Memory B cell (primary cell): ENCODE measurements at regions not wholly inside any gene's neighbourhood (a gene's known extent, or its start where the extent isn't known, plus 50 kb on each side); places are given as distances from the start of the nearest gene placed in this dataset.

Experiments used
- ATAC-seq: fragments of 150-1000 bp; cut with Tn5 transposase; 2 replicates; pipeline ENCODE4 v1.10.0; 2021; ENCODE audit warnings: low read depth, mild to moderate bottlenecking, moderate library complexity
- DNase-seq, 2 donors: peaks; one replicate each; pipeline ENCODE4 v3.0.0; 2022; ENCODE audit warnings: low spot score in 2 of 2
- H3K27ac Mint-ChIP-seq: one replicate; pipeline ENCODE4 v1.8.0; 2022; ENCODE audit warnings: mild to moderate bottlenecking, moderate library complexity, mixed read lengths
- H3K27me3 Mint-ChIP-seq: one replicate; pipeline ENCODE4 v1.8.0; 2022; ENCODE audit warnings: mixed read lengths
- H3K36me3 Mint-ChIP-seq: one replicate; pipeline ENCODE4 v1.8.0; 2022; ENCODE audit warnings: mild to moderate bottlenecking, mixed read lengths
- H3K4me1 Mint-ChIP-seq: one replicate; pipeline ENCODE4 v1.8.0; 2022; ENCODE audit warnings: mixed read lengths
- H3K4me3 Mint-ChIP-seq: one replicate; pipeline ENCODE4 v1.8.0; 2022; ENCODE audit warnings: mild to moderate bottlenecking, moderate library complexity, mixed read lengths
- H3K9me3 Mint-ChIP-seq: one replicate; pipeline ENCODE4 v1.8.0; 2022; ENCODE audit warnings: mixed read lengths

DNA sequence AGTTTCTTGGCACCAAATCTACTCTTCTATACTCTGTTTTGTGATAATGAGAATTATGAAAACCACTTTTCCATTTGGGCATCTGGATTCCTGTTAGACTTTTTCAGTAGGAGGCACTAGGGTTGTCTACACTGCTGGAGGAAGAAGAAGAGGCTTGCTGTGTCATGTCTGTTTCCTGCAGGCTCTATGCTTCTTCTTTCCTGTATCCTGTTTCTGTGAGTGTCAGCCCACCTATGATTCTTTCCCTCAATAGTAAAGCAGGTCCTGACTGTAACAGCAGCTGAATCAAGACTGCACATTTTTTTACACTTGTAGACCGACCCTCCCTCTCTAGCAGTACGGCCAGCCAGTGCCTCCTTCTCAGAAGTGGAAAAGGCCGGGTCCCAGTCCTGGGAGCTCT lies 603.9 kb downstream of the HDGFL1 start:
- Mint-ChIP-seq H3K9me3 (peaks cover 7% of the 10 kb centered on the region), H3K27ac (no peak overlapping the region), H3K36me3 (no peaks in the 10 kb centered on the region), H3K27me3 (no peaks in the 10 kb centered on the region), H3K4me1 (no peaks in the 10 kb centered on the region), H3K4me3 (no peak overlapping the region)
- no peak for DNase-seq
- ATAC-seq = no peak

- no peaks in the 10 kb centered on the region for H3K36me3 Mint-ChIP-seq
- H3K9me3 Mint-ChIP-seq = peaks cover 5% of the 10 kb centered on the region
- no peaks in the 10 kb centered on the region for H3K4me1 Mint-ChIP-seq
- no peak overlapping the region for H3K27ac Mint-ChIP-seq
- ATAC-seq = no peak
- H3K4me3 Mint-ChIP-seq = no peak overlapping the region
- H3K27me3 Mint-ChIP-seq = no peaks in the 10 kb centered on the region
- DNase-seq = no peak
These were observed 605.5 kb downstream of the HDGFL1 start for GRCh38 chr6:23174781-23175361.

- Mint-ChIP-seq H3K27me3 (no peaks in the 10 kb centered on the region), H3K4me3 (no peak overlapping the region), H3K4me1 (no peaks in the 10 kb centered on the region), H3K27ac (no peak overlapping the region), H3K36me3 (no peaks in the 10 kb centered on the region), H3K9me3 (peaks cover 5% of the 10 kb centered on the region)
- DNase-seq (no peak), ATAC-seq (no peak)
These were observed 606.0 kb downstream of the HDGFL1 start for GRCh38 chr6:23175391-23175790.

- peaks cover 2% of the 10 kb centered on the region for H3K9me3 Mint-ChIP-seq
- ATAC-seq (no peak), DNase-seq (no peak)
- H3K27me3 Mint-ChIP-seq = no peaks in the 10 kb centered on the region
- H3K4me1 Mint-ChIP-seq = no peaks in the 10 kb centered on the region
- no peak overlapping the region for H3K4me3 Mint-ChIP-seq
- H3K27ac Mint-ChIP-seq = no peak overlapping the region
- H3K36me3 Mint-ChIP-seq = no peaks in the 10 kb centered on the region
These were observed 607.1 kb downstream of the HDGFL1 start for GRCh38 chr6:23176471-23176870.

DNA sequence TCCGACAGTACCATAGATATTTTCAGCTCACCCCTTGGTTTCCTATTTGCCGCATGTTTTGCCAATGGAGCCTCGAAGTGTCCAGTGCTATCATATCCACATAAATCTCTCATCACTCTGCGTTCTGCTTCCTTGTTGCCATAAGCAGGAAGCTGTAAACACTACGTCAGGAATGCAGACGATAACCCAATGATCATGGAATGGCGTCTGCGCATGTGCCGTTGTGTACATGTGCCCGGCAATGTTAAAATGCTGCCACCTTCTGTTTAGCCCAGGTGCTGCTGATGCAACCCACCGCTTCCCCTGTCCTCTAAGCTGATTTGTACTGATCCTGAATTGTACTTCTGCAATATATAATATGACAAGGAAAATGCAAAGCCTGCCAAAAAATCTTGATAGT lies 607.5 kb downstream of the HDGFL1 start:
- no peaks in the 10 kb centered on the region for H3K4me1 Mint-ChIP-seq

DNA sequence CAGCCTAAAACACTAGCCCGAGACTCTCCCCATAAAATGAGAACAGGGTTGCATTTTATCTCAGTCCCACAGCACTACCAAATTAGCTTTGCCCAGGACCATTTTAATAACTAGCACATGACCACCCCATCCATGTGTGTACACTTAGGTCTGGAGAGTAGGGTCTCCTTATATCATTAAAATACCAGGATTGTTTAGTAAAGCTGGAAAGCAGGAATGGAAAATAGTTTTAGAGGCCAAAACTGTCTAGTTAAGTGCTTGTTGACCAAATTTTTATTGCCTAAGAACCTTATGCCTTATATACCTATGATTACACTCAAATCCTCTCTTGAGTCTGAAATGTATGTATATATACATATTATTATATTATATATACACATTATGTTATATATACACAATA lies 608.4 kb downstream of the HDGFL1 start:
- peaks cover 2% of the 10 kb centered on the region for H3K9me3 Mint-ChIP-seq
- no peaks in the 10 kb centered on the region for H3K4me1 Mint-ChIP-seq
- no peak overlapping the region for H3K27ac Mint-ChIP-seq
- H3K36me3 Mint-ChIP-seq = no peaks in the 10 kb centered on the region
- no peak for ATAC-seq
- H3K27me3 Mint-ChIP-seq = no peaks in the 10 kb centered on the region
- H3K4me3 Mint-ChIP-seq = no peak overlapping the region
- no peak for DNase-seq

More for the DNA sequence above, 607.5 kb downstream of the HDGFL1 start:
- Mint-ChIP-seq H3K36me3 (no peaks in the 10 kb centered on the region), H3K9me3 (peaks cover 2% of the 10 kb centered on the region), H3K27ac (no peak overlapping the region), H3K27me3 (no peaks in the 10 kb centered on the region), H3K4me3 (no peak overlapping the region)
- DNase-seq (no peak), ATAC-seq (no peak)

DNA sequence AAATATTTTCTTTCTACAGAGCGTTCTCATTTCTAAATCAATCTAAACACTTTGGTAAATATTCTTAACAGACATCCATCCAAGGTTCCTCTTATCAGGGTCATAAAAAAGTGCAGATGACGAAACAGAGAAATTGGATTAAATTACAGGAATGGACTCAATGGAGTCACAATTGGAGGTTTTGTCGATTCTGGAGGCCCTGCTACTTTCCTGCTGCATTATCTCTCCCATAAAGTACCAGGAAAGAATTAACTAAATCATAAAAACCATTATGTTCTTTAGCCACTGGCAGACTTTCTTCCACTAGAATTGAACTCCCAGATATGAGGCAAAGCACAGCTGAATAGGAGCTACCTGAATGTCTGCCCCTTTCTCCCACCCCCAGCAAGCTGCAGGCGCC lies 610.6 kb downstream of the HDGFL1 start:
- ATAC-seq = no peak

DNA sequence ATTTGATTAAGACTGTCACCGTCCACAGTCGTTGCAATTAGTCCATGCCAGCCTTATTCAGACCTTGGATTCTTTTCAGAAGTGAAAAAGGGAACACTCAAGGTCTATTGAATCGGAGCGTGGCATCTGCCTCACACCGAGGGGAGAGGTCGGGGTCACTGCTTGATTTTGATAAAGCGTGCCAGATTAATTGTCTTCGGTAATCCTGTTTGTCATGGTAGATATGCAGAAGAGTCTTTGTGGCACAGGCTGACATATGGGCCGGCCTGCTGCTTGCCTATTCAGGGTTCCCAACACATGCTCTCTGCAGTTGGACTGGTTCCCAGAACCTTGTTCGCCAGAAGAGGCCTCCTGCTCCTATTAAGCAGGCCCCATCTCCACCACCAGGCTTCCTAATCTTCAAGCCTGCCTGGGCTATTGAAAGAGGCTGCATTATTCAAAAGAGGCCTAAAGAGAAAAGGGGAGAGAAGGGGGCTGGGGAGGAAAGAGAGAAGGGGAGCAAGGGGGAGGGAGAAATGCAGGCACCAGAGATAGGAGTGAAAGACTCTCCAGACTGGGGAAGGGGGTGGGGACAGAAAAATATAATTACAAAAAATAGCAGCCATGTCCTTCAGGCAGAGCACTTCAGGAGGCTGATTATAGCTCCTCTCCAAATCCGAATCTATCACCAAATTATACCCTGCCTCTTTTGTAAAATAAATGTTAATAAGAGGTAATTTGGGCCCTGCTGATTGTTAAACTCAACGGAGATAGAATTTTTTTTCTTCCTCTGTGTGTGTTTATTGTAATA lies 611.3 kb downstream of the HDGFL1 start:
- Mint-ChIP-seq H3K27ac (no peak overlapping the region), H3K4me1 (no peaks in the 10 kb centered on the region), H3K4me3 (no peak overlapping the region), H3K9me3 (no peaks in the 10 kb centered on the region), H3K36me3 (no peaks in the 10 kb centered on the region), H3K27me3 (no peaks in the 10 kb centered on the region)
- DNase-seq (no peak), ATAC-seq (no peak)

More for the DNA sequence above, 610.6 kb downstream of the HDGFL1 start:
- no peak for DNase-seq
- no peaks in the 10 kb centered on the region for H3K27me3 Mint-ChIP-seq
- H3K9me3 Mint-ChIP-seq = no peaks in the 10 kb centered on the region
- H3K27ac Mint-ChIP-seq = no peak overlapping the region
- H3K4me3 Mint-ChIP-seq = no peak overlapping the region
- no peaks in the 10 kb centered on the region for H3K4me1 Mint-ChIP-seq
- H3K36me3 Mint-ChIP-seq = no peaks in the 10 kb centered on the region

GRCh38 chr6:23181356-23182110 lies 612.2 kb downstream of the HDGFL1 start:
- Mint-ChIP-seq H3K4me1 (no peaks in the 10 kb centered on the region), H3K27ac (no peak overlapping the region), H3K9me3 (no peaks in the 10 kb centered on the region), H3K36me3 (no peaks in the 10 kb centered on the region), H3K27me3 (no peaks in the 10 kb centered on the region), H3K4me3 (no peak overlapping the region)
- DNase-seq = no peak
- ATAC-seq = no peak

DNA sequence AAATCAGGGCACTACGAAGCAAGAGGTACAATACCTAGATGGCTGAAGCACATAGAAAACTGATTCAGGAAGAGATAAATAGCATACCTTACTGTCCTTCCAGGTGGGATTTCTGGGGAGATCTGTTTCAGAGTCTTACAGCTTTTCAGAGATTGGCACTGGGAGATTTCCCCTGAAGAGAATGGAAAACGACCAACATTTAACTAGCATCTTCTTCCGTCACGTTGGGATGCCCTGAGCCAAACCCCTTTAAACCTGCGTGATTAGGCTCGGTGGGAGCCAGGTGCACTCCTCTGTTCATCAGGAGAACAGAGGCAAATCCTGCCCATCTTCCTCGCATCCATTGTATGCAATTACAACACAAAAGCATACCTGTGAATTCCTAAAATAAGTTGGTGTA lies 614.5 kb downstream of the HDGFL1 start:
- Mint-ChIP-seq H3K36me3 (no peaks in the 10 kb centered on the region), H3K27me3 (no peaks in the 10 kb centered on the region), H3K9me3 (no peaks in the 10 kb centered on the region), H3K4me3 (no peak overlapping the region), H3K27ac (no peak overlapping the region), H3K4me1 (no peaks in the 10 kb centered on the region)
- no peak for DNase-seq
- no peak for ATAC-seq

- no peak overlapping the region for H3K4me3 Mint-ChIP-seq
- no peaks in the 10 kb centered on the region for H3K27me3 Mint-ChIP-seq
- H3K27ac Mint-ChIP-seq = no peak overlapping the region
- H3K9me3 Mint-ChIP-seq = no peaks in the 10 kb centered on the region
- DNase-seq (no peak), ATAC-seq (no peak)
- no peaks in the 10 kb centered on the region for H3K4me1 Mint-ChIP-seq
- no peaks in the 10 kb centered on the region for H3K36me3 Mint-ChIP-seq
These were observed 615.0 kb downstream of the HDGFL1 start for GRCh38 chr6:23184351-23184750.

- H3K27ac Mint-ChIP-seq = no peak overlapping the region
- no peaks in the 10 kb centered on the region for H3K36me3 Mint-ChIP-seq
- ATAC-seq = no peak
- no peaks in the 10 kb centered on the region for H3K4me1 Mint-ChIP-seq
- no peak overlapping the region for H3K4me3 Mint-ChIP-seq
- H3K9me3 Mint-ChIP-seq = peaks cover 8% of the 10 kb centered on the region
- DNase-seq = no peak
- no peaks in the 10 kb centered on the region for H3K27me3 Mint-ChIP-seq
These were observed 626.1 kb downstream of the HDGFL1 start for GRCh38 chr6:23195487-23195886.

GRCh38 chr6:23199541-23199940 lies 630.2 kb downstream of the HDGFL1 start:
- ATAC-seq (no peak), DNase-seq (no peak)
- Mint-ChIP-seq H3K4me1 (no peaks in the 10 kb centered on the region), H3K27me3 (no peaks in the 10 kb centered on the region), H3K4me3 (no peak overlapping the region), H3K27ac (no peak overlapping the region), H3K9me3 (peaks cover 8% of the 10 kb centered on the region), H3K36me3 (no peaks in the 10 kb centered on the region)

DNA sequence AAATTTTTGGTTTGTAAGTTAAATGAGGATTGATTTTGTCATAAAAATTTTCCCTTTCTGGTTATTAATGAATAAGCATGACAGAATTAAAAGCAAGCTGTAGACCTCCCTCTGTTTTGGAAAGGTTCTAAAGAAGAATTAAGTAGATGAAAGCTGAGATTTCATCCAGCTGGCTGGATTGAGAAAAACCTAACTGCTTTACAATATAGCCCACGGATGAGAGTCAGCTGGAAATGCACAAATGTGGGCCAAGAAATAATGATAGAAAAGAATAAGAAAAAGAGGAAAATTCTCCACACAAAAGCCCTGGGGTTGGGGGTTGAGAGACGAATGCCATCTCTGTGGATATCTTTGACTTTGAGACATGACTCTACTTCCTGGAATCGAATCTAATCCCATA lies 631.6 kb downstream of the HDGFL1 start:
- no peak overlapping the region for H3K4me3 Mint-ChIP-seq
- ATAC-seq (no peak), DNase-seq (no peak)
- H3K27me3 Mint-ChIP-seq = no peaks in the 10 kb centered on the region
- no peaks in the 10 kb centered on the region for H3K4me1 Mint-ChIP-seq
- no peak overlapping the region for H3K27ac Mint-ChIP-seq
- H3K36me3 Mint-ChIP-seq = no peaks in the 10 kb centered on the region
- peaks cover 8% of the 10 kb centered on the region for H3K9me3 Mint-ChIP-seq
